ENCODE measurements at regions not wholly inside any gene's neighbourhood (a gene's known extent, or its start where the extent isn't known, plus 50 kb on each side); places are given as distances from the start of the nearest gene placed in this dataset.

- Histone ChIP-seq H3K27ac (ENCODE audit: extremely low read depth, low read depth, low read length) (no peak overlapping the region), H3K4me3 (ENCODE audit: low read depth, low read length) (no peak overlapping the region), H3K36me3 (ENCODE audit: control insufficient read depth in 2 of 2, insufficient read depth in 1 of 2, low read length in 2 of 2) (no peaks in the 10 kb centered on the region), H3K4me1 (ENCODE audit: control insufficient read depth, insufficient read depth, low read length) (no peaks in the 10 kb centered on the region), H3K9me3 (ENCODE audit: control insufficient read depth, insufficient read depth, low read depth, low read length) (no peaks in the 10 kb centered on the region)
- TF ChIP-seq OVOL3 (tag by site-specific recombination; IDR thresholded peaks at IDR 0.05) = no peak
- TF ChIP-seq ZNF23 (tag by site-specific recombination; IDR thresholded peaks at IDR 0.05; ENCODE audit: borderline replicate concordance) = no peak
- TF ChIP-seq GFI1B (tag by site-specific recombination; IDR thresholded peaks at IDR 0.05) = no peak
- TF ChIP-seq ZFP37 (tag by site-specific recombination; IDR thresholded peaks at IDR 0.05) = no peak
- no peak for TF ChIP-seq ZNF394 (tag by site-specific recombination; IDR thresholded peaks at IDR 0.05; ENCODE audit: borderline replicate concordance)
- no peak for TF ChIP-seq ZNF791 (tag by site-specific recombination; IDR thresholded peaks at IDR 0.05)
- POLR2A ChIA-PET = no interaction called here
- CTCF ChIA-PET = interaction anchor here (0.6 kb wide), 1 partner anchor 440 kb away, joined by 3 read pairs; no protein-coding TSS in a partner anchor
Measured at GRCh38 chr4:136893573-136893972, 638.7 kb downstream of the PCDH18 start.

GRCh38 chr4:136881666-136882065 is 650.6 kb downstream of the PCDH18 start:
- no peaks in the 10 kb centered on the region for H3K4me1 ChIP-seq (ENCODE audit: control insufficient read depth, insufficient read depth, low read length)
- ChIA-PET POLR2A (no interaction called here), CTCF (interaction anchor here (0.7 kb wide), 1 partner anchor 20 kb away, joined by 3 read pairs; no protein-coding TSS in a partner anchor)
- H3K4me3 ChIP-seq (ENCODE audit: low read depth, low read length) = no peak overlapping the region
- TF ChIP-seq ZNF292 (tag by site-specific recombination; IDR thresholded peaks at IDR 0.05; ENCODE audit: borderline replicate concordance, low read depth) (no peak), ZNF658 (tag by site-specific recombination; IDR thresholded peaks at IDR 0.05) (no peak)
- no peaks in the 10 kb centered on the region for H3K36me3 ChIP-seq (ENCODE audit: control insufficient read depth in 2 of 2, insufficient read depth in 1 of 2, low read length in 2 of 2)
- H3K9me3 ChIP-seq (ENCODE audit: control insufficient read depth, insufficient read depth, low read depth, low read length) = no peaks in the 10 kb centered on the region
- H3K27ac ChIP-seq (ENCODE audit: extremely low read depth, low read depth, low read length) = no peak overlapping the region

GRCh38 chr4:136873555-136873954 is 658.7 kb downstream of the PCDH18 start:
- TF ChIP-seq KLF9 (tag by site-specific recombination; IDR thresholded peaks at IDR 0.05; ENCODE audit: low read depth) (no peak), ZNF792 (tag by site-specific recombination; IDR thresholded peaks at IDR 0.05) (no peak), BCL11B (tag by site-specific recombination; IDR thresholded peaks at IDR 0.05; ENCODE audit: low read depth) (no peak), ZNF23 (tag by site-specific recombination; IDR thresholded peaks at IDR 0.05; ENCODE audit: borderline replicate concordance) (no peak), ZNF341 (tag by site-specific recombination; IDR thresholded peaks at IDR 0.05; ENCODE audit: low read depth) (no peak), ZBTB6 (tag by site-specific recombination; IDR thresholded peaks at IDR 0.05) (no peak), ZNF175 (tag by site-specific recombination; IDR thresholded peaks at IDR 0.05) (no peak), ZBTB44 (tag by site-specific recombination; IDR thresholded peaks at IDR 0.05) (no peak), KLF16 (tag by site-specific recombination; IDR thresholded peaks at IDR 0.05) (no peak)
- ChIA-PET POLR2A (no interaction called here), CTCF (interaction anchor here (0.6 kb wide), 2 partner anchors 512 to 824 kb away, joined by 3 read pairs; no protein-coding TSS in a partner anchor)
- Histone ChIP-seq H3K4me3 (ENCODE audit: low read depth, low read length) (no peak overlapping the region), H3K27ac (ENCODE audit: extremely low read depth, low read depth, low read length) (no peak overlapping the region), H3K9me3 (ENCODE audit: control insufficient read depth, insufficient read depth, low read depth, low read length) (no peaks in the 10 kb centered on the region), H3K4me1 (ENCODE audit: control insufficient read depth, insufficient read depth, low read length) (no peaks in the 10 kb centered on the region), H3K36me3 (ENCODE audit: control insufficient read depth in 2 of 2, insufficient read depth in 1 of 2, low read length in 2 of 2) (no peaks in the 10 kb centered on the region)

- Histone ChIP-seq H3K4me1 (ENCODE audit: control insufficient read depth, insufficient read depth, low read length) (no peaks in the 10 kb centered on the region), H3K36me3 (ENCODE audit: control insufficient read depth in 2 of 2, insufficient read depth in 1 of 2, low read length in 2 of 2) (no peaks in the 10 kb centered on the region), H3K27ac (ENCODE audit: extremely low read depth, low read depth, low read length) (no peak overlapping the region), H3K9me3 (ENCODE audit: control insufficient read depth, insufficient read depth, low read depth, low read length) (no peaks in the 10 kb centered on the region), H3K4me3 (ENCODE audit: low read depth, low read length) (no peak overlapping the region)
- ChIA-PET POLR2A (no interaction called here), CTCF (no interaction called here)
- TF ChIP-seq GLI4 (tag by site-specific recombination; IDR thresholded peaks at IDR 0.05) (no peak), ZNF416 (tag by site-specific recombination; IDR thresholded peaks at IDR 0.05) (no peak), WT1 (tag by site-specific recombination; IDR thresholded peaks at IDR 0.05) (no peak), ZNF623 (tag by site-specific recombination; IDR thresholded peaks at IDR 0.05) (no peak), ZNF664 (tag by site-specific recombination; IDR thresholded peaks at IDR 0.05) (no peak), KLF7 (tag by site-specific recombination; IDR thresholded peaks at IDR 0.05; ENCODE audit: borderline replicate concordance) (no peak), KLF8 (tag by site-specific recombination; IDR thresholded peaks at IDR 0.05) (no peak), ZNF121 (tag by site-specific recombination; IDR thresholded peaks at IDR 0.05) (no peak)
Measured at GRCh38 chr4:136867465-136867864, 664.8 kb downstream of the PCDH18 start.
